Nephron progenitor cell (in vitro differentiated cells): ENCODE measurements at regions not wholly inside any gene's neighbourhood (a gene's known extent, or its start where the extent isn't known, plus 50 kb on each side); places are given as distances from the start of the nearest gene placed in this dataset.

Experiments used
- DNase-seq: peaks from one replicate; pipeline ENCODE4 v3.0.0; 2021
- H3K27ac Mint-ChIP-seq: 2 replicates; pipeline ENCODE4 v1.8.0; 2021; ENCODE audit warnings: mild to moderate bottlenecking, moderate library complexity, mixed read lengths
- H3K27me3 Mint-ChIP-seq: 2 replicates; pipeline ENCODE4 v1.8.0; 2021; ENCODE audit warnings: mild to moderate bottlenecking, low read depth, mixed read lengths; ENCODE audit not compliant: poor library complexity
- H3K36me3 Mint-ChIP-seq: 2 replicates; pipeline ENCODE4 v1.8.0; 2021; ENCODE audit warnings: low read depth, mixed read lengths
- H3K4me1 Mint-ChIP-seq: 2 replicates; pipeline ENCODE4 v1.8.0; 2021; ENCODE audit warnings: mixed read lengths
- H3K4me3 Mint-ChIP-seq: 2 replicates; pipeline ENCODE4 v1.8.0; 2021; ENCODE audit warnings: mild to moderate bottlenecking, moderate library complexity, mixed read lengths
- H3K9me3 Mint-ChIP-seq: 2 replicates; pipeline ENCODE4 v1.8.0; 2021; ENCODE audit warnings: mild to moderate bottlenecking, moderate library complexity, mixed read lengths
- TF ChIP-seq, protein P1 (sequence below): fragments of 200-600 bp; sonication (generic); IDR thresholded peaks from 2 replicates; pipeline ENCODE4 v1.5.0; 2021; ENCODE audit warnings: antibody characterized with exemption

DNA sequence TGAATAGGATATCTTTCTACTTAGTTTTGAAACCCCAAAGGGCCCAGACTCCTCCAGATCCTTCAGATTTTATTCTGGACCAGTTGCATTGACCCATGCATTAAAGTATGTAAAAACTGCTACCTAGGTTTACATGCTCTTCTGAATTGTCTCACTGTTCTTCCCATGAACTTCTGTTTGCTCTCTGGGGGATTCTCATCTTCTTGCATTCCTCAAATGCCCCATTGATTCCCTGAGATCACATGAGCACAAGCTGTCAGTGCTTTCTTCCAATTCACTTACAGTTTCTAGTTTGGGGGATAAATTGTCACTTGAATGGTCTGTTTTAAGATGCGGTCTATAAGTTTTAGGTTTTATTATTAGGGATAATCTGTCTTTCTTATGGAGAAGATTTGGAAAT lies 188.9 kb upstream of the KIF2B start:
- Mint-ChIP-seq H3K36me3 (no peaks in the 10 kb centered on the region), H3K4me1 (peaks cover 11% of the 10 kb centered on the region), H3K9me3 (no peaks in the 10 kb centered on the region), H3K4me3 (no peak overlapping the region), H3K27ac (no peak overlapping the region), H3K27me3 (no peaks in the 10 kb centered on the region)
- TF ChIP-seq, protein P1, sequence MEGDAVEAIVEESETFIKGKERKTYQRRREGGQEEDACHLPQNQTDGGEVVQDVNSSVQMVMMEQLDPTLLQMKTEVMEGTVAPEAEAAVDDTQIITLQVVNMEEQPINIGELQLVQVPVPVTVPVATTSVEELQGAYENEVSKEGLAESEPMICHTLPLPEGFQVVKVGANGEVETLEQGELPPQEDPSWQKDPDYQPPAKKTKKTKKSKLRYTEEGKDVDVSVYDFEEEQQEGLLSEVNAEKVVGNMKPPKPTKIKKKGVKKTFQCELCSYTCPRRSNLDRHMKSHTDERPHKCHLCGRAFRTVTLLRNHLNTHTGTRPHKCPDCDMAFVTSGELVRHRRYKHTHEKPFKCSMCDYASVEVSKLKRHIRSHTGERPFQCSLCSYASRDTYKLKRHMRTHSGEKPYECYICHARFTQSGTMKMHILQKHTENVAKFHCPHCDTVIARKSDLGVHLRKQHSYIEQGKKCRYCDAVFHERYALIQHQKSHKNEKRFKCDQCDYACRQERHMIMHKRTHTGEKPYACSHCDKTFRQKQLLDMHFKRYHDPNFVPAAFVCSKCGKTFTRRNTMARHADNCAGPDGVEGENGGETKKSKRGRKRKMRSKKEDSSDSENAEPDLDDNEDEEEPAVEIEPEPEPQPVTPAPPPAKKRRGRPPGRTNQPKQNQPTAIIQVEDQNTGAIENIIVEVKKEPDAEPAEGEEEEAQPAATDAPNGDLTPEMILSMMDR = no peak
- DNase-seq = no peak

- peaks cover 11% of the 10 kb centered on the region for H3K4me1 Mint-ChIP-seq
- no peaks in the 10 kb centered on the region for H3K36me3 Mint-ChIP-seq
- H3K9me3 Mint-ChIP-seq = no peaks in the 10 kb centered on the region
- H3K27ac Mint-ChIP-seq = no peak overlapping the region
- no peak for DNase-seq
- no peaks in the 10 kb centered on the region for H3K27me3 Mint-ChIP-seq
- no peak overlapping the region for H3K4me3 Mint-ChIP-seq
- TF ChIP-seq, protein P1 = no peak
Observed at GRCh38 chr17:53631486-53631885, 191.2 kb upstream of the KIF2B start.

DNA sequence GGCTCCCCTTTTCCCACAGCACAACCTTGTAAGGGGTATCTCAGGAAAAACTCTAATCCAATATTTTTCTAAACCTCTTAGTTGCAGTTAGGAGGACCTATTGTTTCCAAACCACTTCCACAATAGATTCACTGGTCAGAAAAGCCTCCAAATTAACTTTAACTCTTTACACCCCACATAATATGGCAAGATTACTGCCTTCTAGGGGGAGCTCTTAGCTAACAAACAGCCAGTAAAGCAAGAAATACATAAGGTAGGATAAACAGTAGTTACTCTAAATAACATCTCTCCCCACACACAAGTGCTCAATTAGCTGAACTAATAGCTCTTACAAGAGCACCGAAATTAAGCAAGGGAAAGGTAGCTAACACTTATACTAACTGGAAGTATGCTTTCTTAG lies 192.1 kb upstream of the KIF2B start:
- no peak overlapping the region for H3K27ac Mint-ChIP-seq
- peaks cover 11% of the 10 kb centered on the region for H3K4me1 Mint-ChIP-seq
- no peak for DNase-seq
- TF ChIP-seq, protein P1 = no peak
- H3K36me3 Mint-ChIP-seq = no peaks in the 10 kb centered on the region
- H3K27me3 Mint-ChIP-seq = no peaks in the 10 kb centered on the region
- H3K4me3 Mint-ChIP-seq = no peak overlapping the region
- H3K9me3 Mint-ChIP-seq = no peaks in the 10 kb centered on the region

GRCh38 chr17:53630115-53630514 lies 192.6 kb upstream of the KIF2B start:
- H3K9me3 Mint-ChIP-seq = no peaks in the 10 kb centered on the region
- H3K27ac Mint-ChIP-seq = no peak overlapping the region
- no peaks in the 10 kb centered on the region for H3K36me3 Mint-ChIP-seq
- H3K4me1 Mint-ChIP-seq = peaks cover 11% of the 10 kb centered on the region
- DNase-seq = no peak
- H3K4me3 Mint-ChIP-seq = no peak overlapping the region
- no peaks in the 10 kb centered on the region for H3K27me3 Mint-ChIP-seq
- TF ChIP-seq, protein P1 = no peak

DNA sequence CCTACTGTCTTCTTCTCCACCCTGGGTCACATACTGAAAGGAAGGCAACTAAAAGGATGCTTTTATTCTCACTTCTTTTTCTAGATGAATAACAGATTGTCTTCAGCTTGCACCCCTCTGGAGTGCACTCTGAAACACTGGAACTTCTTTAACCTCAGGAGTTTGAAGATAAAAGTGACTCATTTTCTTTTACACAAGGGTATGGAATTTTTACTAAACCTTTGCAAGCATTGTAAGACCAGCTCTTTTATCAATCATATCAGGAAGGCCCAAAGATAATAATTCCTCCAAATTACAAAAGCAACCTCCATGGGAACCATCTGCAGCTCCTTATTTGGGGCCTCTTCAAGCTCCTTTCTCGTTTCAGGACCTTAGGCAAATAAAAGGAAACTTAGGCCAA lies 193.5 kb upstream of the KIF2B start:
- no peaks in the 10 kb centered on the region for H3K36me3 Mint-ChIP-seq
- TF ChIP-seq, protein P1 = no peak
- H3K4me1 Mint-ChIP-seq = peaks cover 11% of the 10 kb centered on the region
- H3K27me3 Mint-ChIP-seq = no peaks in the 10 kb centered on the region
- H3K4me3 Mint-ChIP-seq = no peak overlapping the region
- no peaks in the 10 kb centered on the region for H3K9me3 Mint-ChIP-seq
- H3K27ac Mint-ChIP-seq = no peak overlapping the region
- no peak for DNase-seq

- H3K4me3 Mint-ChIP-seq = no peak overlapping the region
- no peaks in the 10 kb centered on the region for H3K9me3 Mint-ChIP-seq
- peaks cover 5% of the 10 kb centered on the region for H3K4me1 Mint-ChIP-seq
- no peak overlapping the region for H3K27ac Mint-ChIP-seq
- H3K36me3 Mint-ChIP-seq = no peaks in the 10 kb centered on the region
- no peaks in the 10 kb centered on the region for H3K27me3 Mint-ChIP-seq
- no peak for DNase-seq
- TF ChIP-seq, protein P1 = no peak
Observed at GRCh38 chr17:53628011-53628410, 194.7 kb upstream of the KIF2B start.
